CD4-positive, alpha-beta T cell treated with Interleukin-10 for 1 hour (primary cell): ENCODE measurements at regions not wholly inside any gene's neighbourhood (a gene's known extent, or its start where the extent isn't known, plus 50 kb on each side); places are given as distances from the start of the nearest gene placed in this dataset.

ENCODE experiments used
- DNase-seq: peaks from one replicate; pipeline ENCODE4 v3.0.0-alpha.2; 2020

GRCh38 chr2:180349809-180350208 is 342.7 kb upstream of the CWC22 start:
- no peak for DNase-seq

- DNase-seq: no peak
Measured at GRCh38 chr2:180343528-180344345, 336.6 kb upstream of the CWC22 start.

GRCh38 chr2:180337136-180337535 is 330.0 kb upstream of the CWC22 start:
- DNase-seq: no peak

- DNase-seq: no peak
Measured at GRCh38 chr2:180336550-180336949, 329.5 kb upstream of the CWC22 start.

GRCh38 chr2:180334514-180334913 is 327.4 kb upstream of the CWC22 start:
- no peak for DNase-seq

GRCh38 chr2:180328795-180329422 is 321.8 kb upstream of the CWC22 start:
- no peak for DNase-seq

- no peak for DNase-seq
Measured at GRCh38 chr2:180327185-180327584, 320.1 kb upstream of the CWC22 start.

GRCh38 chr2:180325416-180326120 is 318.5 kb upstream of the CWC22 start:
- no peak for DNase-seq

- no peak for DNase-seq
Measured at GRCh38 chr2:180324182-180324581, 317.1 kb upstream of the CWC22 start.

GRCh38 chr2:180322781-180323180 is 315.7 kb upstream of the CWC22 start:
- no peak for DNase-seq

GRCh38 chr2:180319586-180320405 is 312.7 kb upstream of the CWC22 start:
- DNase-seq: no peak

- no peak for DNase-seq
Measured at GRCh38 chr2:180314086-180314485, 307.0 kb upstream of the CWC22 start.

- DNase-seq: no peak
Measured at GRCh38 chr2:180312542-180312941, 305.4 kb upstream of the CWC22 start.

- no peak for DNase-seq
Measured at GRCh38 chr2:180307096-180307495, 300.0 kb upstream of the CWC22 start.

GRCh38 chr2:180306346-180306745 is 299.2 kb upstream of the CWC22 start:
- no peak for DNase-seq

GRCh38 chr2:180291552-180292421 is 284.7 kb upstream of the CWC22 start:
- DNase-seq: no peak

GRCh38 chr2:180291060-180291459 is 284.0 kb upstream of the CWC22 start:
- no peak for DNase-seq

- DNase-seq: no peak
Measured at GRCh38 chr2:180289627-180290026, 282.5 kb upstream of the CWC22 start.

GRCh38 chr2:180279581-180279980 is 272.5 kb upstream of the CWC22 start:
- no peak for DNase-seq

- DNase-seq: no peak
Measured at GRCh38 chr2:180276733-180277132, 269.6 kb upstream of the CWC22 start.

- no peak for DNase-seq
Measured at GRCh38 chr2:180268006-180268405, 260.9 kb upstream of the CWC22 start.

GRCh38 chr2:180261976-180262375 is 254.9 kb upstream of the CWC22 start:
- no peak for DNase-seq
